PFSK-1 (cell line): ENCODE measurements at regions not wholly inside any gene's neighbourhood (a gene's known extent, or its start where the extent isn't known, plus 50 kb on each side); places are given as distances from the start of the nearest gene placed in this dataset.

Experiments used
- FOXP2 ChIP-seq: optimal IDR thresholded peaks from 2 replicates; pipeline ENCODE3; 2011; ENCODE audit warnings: borderline replicate concordance, control low read depth, inconsistent platforms; ENCODE audit not compliant: insufficient read depth; ENCODE audit errors: extremely low read length, extremely low read depth
- POLR2AphosphoS5 ChIP-seq: IDR thresholded peaks from 2 replicates; pipeline ENCODE4 v1.6.1; 2012; ENCODE audit warnings: low read depth, mild to moderate bottlenecking, control low read depth, low read length, moderate library complexity
- SIN3A ChIP-seq: IDR thresholded peaks from 2 replicates; pipeline ENCODE4 v1.6.1; 2012; ENCODE audit warnings: mild to moderate bottlenecking, low read length, moderate library complexity, borderline replicate concordance; ENCODE audit not compliant: insufficient read depth
- TAF1 ChIP-seq: IDR thresholded peaks from 2 replicates; pipeline ENCODE4 v1.6.1; 2012; ENCODE audit warnings: low read length, control low read depth, borderline replicate concordance; ENCODE audit not compliant: insufficient read depth

GRCh38 chr1:55774446-55774845 is 559.3 kb upstream of the USP24 start:
- no peak for TF ChIP-seq SIN3A
- no peak for TF ChIP-seq TAF1
- TF ChIP-seq POLR2AphosphoS5 = no peak
- TF ChIP-seq FOXP2 = no peak
